ENCODE measurements at regions not wholly inside any gene's neighbourhood (a gene's known extent, or its start where the extent isn't known, plus 50 kb on each side); places are given as distances from the start of the nearest gene placed in this dataset.
"Not testable (repeated sequence)": the region's sequence is repeated elsewhere in the genome, so short reads cannot be mapped to it uniquely, and the experiment has no call there.

GRCh38 chrX:1835056-1835455, 220.2 kb downstream of the ASMT start:
- DNase-seq (no peak), ATAC-seq (ENCODE audit: low read depth in 2 of 2) (no peak)
- Mint-ChIP-seq H3K27ac (no peak overlapping the region), H3K4me1 (no peaks in the 10 kb centered on the region), H3K4me3 (no peak overlapping the region), H3K36me3 (no peaks in the 10 kb centered on the region), H3K27me3 (peaks cover 0 to 8% (median under 1%) of the 10 kb centered on the region in 3 donors), H3K9me3 (peaks cover 0 to 26% (median 8%) of the 10 kb centered on the region in 7 donors)

DNA sequence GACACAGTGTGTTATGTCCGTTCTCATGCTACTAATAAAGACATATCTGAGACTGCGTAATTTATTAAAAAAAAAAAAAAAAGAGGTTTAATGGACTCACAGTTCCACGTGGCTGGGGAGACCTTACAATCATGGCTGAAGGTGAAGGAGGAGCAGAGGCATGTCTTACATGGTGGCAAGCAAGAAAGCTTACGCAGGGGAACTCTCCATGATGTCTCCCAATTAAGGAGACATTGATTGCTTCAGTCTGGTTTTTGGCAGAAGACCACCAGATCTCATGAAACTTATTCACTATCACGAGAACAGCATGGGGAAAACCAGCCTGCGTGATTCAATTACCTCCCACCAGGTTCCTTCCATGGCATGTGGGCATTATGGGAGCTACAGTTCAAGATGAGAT, 221.8 kb downstream of the ASMT start:
- H3K9me3 Mint-ChIP-seq, result peaks cover 0 to 30% (median 9%) of the 10 kb centered on the region in 7 donors

DNA sequence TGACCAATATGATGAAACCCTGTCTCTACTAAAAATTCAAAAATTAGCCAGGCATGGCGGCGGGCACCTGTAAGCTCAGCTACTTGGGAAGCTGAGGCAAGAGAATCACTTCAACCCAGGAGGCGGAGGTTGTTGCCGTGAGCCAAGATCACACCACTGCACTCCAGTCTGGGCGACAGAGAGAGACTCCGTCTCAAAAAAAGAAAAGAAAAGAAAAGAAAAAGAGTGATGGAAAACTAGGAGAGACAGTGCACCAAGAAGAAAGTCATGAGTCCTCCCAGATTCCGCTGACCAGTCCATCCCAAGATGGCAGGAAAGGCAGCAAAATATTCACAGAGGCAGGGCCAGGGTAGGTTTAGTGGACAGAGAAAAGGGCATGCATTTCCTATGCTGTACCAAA, 226.9 kb downstream of the ASMT start:
- Mint-ChIP-seq H3K27me3 (peaks cover 0 to 12% (median 0%) of the 10 kb centered on the region in 3 donors), H3K36me3 (no peaks in the 10 kb centered on the region), H3K4me3 (no peak overlapping the region), H3K27ac (peak overlapping the region in 1 of 6 donors; percentile 10), H3K4me1 (no peaks in the 10 kb centered on the region), H3K9me3 (peaks cover 0 to 19% (median 7%) of the 10 kb centered on the region in 7 donors)
- ATAC-seq (ENCODE audit: low read depth in 2 of 2) (no peak), DNase-seq (no peak)

More for the DNA sequence above, 221.8 kb downstream of the ASMT start:
- Mint-ChIP-seq H3K4me3 (no peak overlapping the region), H3K27ac (no peak overlapping the region), H3K4me1 (no peaks in the 10 kb centered on the region), H3K36me3 (no peaks in the 10 kb centered on the region), H3K27me3 (peaks cover 0 to 10% (median 8%) of the 10 kb centered on the region in 3 donors)
- ATAC-seq (ENCODE audit: low read depth in 2 of 2) (no peak), DNase-seq (no peak)

DNA sequence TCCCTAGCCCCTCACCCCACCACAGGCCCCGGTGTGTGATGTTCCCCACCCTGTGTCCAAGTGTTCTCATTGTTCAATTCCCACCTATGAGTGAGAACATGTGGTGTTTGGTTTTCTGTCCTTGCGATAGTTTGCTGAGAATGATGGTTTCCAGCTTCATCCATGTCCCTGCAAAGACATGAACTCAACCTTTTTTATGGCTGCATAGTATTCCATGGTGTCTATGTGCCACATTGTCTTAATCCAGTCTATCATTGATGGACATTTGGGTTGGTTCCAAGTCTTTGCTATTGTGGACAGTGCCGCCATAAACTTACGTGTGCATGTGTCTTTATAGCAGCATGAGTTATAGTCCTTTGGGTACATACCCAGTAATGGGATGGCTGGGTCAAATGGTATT, 232.1 kb downstream of the ASMT start:
- not testable (repeated sequence) for ATAC-seq (ENCODE audit: low read depth in 2 of 2); H3K27ac Mint-ChIP-seq; H3K4me3 Mint-ChIP-seq; H3K36me3 Mint-ChIP-seq; DNase-seq; H3K4me1 Mint-ChIP-seq; H3K9me3 Mint-ChIP-seq; H3K27me3 Mint-ChIP-seq

GRCh38 chrX:1847790-1848189, 232.9 kb downstream of the ASMT start:
- ATAC-seq (ENCODE audit: low read depth in 2 of 2); H3K36me3 Mint-ChIP-seq; H3K27ac Mint-ChIP-seq; DNase-seq; H3K4me3 Mint-ChIP-seq; H3K4me1 Mint-ChIP-seq: not testable (repeated sequence)
- peaks cover 0 to 17% (median 0%) of the 10 kb centered on the region in 3 donors for H3K27me3 Mint-ChIP-seq
- H3K9me3 Mint-ChIP-seq, result peaks cover 0 to 10% (median 2%) of the 10 kb centered on the region in 7 donors

- H3K4me3 Mint-ChIP-seq, result no peak overlapping the region
- no peak for DNase-seq
- H3K9me3 Mint-ChIP-seq, result peaks cover 0 to 11% (median 2%) of the 10 kb centered on the region in 7 donors
- H3K36me3 Mint-ChIP-seq, result no peaks in the 10 kb centered on the region
- ATAC-seq (ENCODE audit: low read depth in 2 of 2), result no peak
- no peaks in the 10 kb centered on the region for H3K4me1 Mint-ChIP-seq
- peaks cover 0 to 17% (median 8%) of the 10 kb centered on the region in 3 donors for H3K27me3 Mint-ChIP-seq
- H3K27ac Mint-ChIP-seq, result no peak overlapping the region
These were observed 236.7 kb downstream of the ASMT start for GRCh38 chrX:1851527-1851926.

DNA sequence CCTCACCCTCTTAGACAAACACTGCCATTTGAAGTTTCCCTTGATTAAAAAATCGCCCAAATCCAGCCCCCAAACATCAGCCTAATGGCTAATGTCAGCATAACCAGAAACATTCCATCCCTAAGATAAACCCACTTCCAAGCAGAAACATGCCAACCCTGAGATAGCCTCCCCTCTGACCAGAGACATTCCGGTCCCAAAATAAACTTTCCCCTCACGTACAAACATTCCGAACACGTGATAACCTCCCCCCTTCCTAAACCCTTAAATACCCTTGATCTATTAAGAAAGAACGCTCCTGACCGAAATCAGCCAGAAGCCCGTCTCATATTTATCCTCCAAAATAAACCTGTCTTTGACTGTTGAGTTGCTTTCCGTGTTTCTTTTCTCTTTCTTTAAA, 237.2 kb downstream of the ASMT start:
- Mint-ChIP-seq H3K4me1 (no peaks in the 10 kb centered on the region), H3K9me3 (peaks cover 0 to 11% (median 2%) of the 10 kb centered on the region in 7 donors), H3K27me3 (peaks cover 0 to 17% (median 8%) of the 10 kb centered on the region in 3 donors), H3K4me3 (no peak overlapping the region), H3K36me3 (no peaks in the 10 kb centered on the region), H3K27ac (no peak overlapping the region)
- no peak for DNase-seq
- no peak for ATAC-seq (ENCODE audit: low read depth in 2 of 2)

DNA sequence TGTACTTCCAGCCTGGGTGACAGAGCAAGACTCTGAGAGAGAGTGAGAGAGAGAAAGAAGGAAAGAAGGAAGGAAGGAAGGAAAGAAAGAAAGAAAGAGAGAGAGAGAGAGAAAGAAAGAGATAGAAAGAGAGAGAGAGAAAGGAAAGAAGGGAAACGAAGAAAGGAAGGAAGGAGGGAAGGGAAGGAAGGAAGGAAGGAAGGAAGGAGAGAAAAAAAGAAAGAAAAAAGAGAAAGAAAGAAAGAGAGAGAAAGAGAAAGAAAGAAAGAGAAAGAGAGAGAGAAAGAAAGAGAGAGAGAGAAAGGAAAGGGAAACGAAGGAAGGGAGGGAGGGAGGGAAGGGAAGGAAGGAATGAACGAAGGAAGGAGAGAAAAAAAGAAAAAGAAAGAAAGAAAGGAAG, 238.6 kb downstream of the ASMT start:
- Mint-ChIP-seq H3K4me3 (no peak overlapping the region), H3K9me3 (peaks cover 0 to 4% (median 0%) of the 10 kb centered on the region in 7 donors), H3K27ac (no peak overlapping the region)

GRCh38 chrX:1853916-1854315, 239.1 kb downstream of the ASMT start:
- peaks cover 0 to 23% (median 12%) of the 10 kb centered on the region in 3 donors for H3K27me3 Mint-ChIP-seq
- no peak overlapping the region for H3K4me3 Mint-ChIP-seq
- DNase-seq (no peak), ATAC-seq (ENCODE audit: low read depth in 2 of 2) (no peak)
- no peaks in the 10 kb centered on the region for H3K4me1 Mint-ChIP-seq
- no peak overlapping the region for H3K27ac Mint-ChIP-seq
- no peaks in the 10 kb centered on the region for H3K36me3 Mint-ChIP-seq
- peaks cover 0 to 4% (median 0%) of the 10 kb centered on the region in 7 donors for H3K9me3 Mint-ChIP-seq

More for the DNA sequence above, 238.6 kb downstream of the ASMT start:
- Mint-ChIP-seq H3K36me3 (no peaks in the 10 kb centered on the region), H3K27me3 (peaks cover 0 to 21% (median 12%) of the 10 kb centered on the region in 3 donors), H3K4me1 (no peaks in the 10 kb centered on the region)
- no peak for DNase-seq
- no peak for ATAC-seq (ENCODE audit: low read depth in 2 of 2)

DNA sequence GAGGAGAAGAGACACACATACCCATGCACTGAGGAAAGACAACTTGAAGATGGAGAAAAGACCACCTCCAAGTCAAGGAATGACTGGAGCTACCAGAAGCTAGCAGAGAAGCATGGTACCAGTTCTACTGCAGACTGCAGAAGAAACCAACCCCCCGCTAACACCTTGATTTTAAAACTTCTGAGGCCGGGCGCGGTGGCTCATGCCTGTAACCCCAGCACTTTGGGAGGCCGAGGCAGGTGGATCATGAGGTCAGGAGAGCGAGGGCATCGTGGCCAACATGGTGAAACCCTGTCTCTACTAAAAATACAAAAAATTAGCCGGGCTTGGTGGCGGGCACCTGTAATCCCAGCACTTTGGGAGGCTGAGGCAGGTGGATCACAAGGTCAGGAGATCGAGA, 240.0 kb downstream of the ASMT start:
- not testable (repeated sequence) for H3K4me3 Mint-ChIP-seq; H3K4me1 Mint-ChIP-seq; DNase-seq; H3K36me3 Mint-ChIP-seq; H3K9me3 Mint-ChIP-seq; ATAC-seq (ENCODE audit: low read depth in 2 of 2)
- H3K27ac Mint-ChIP-seq, result peak overlapping the region in 1 of 6 donors; percentile 54
- peaks cover 8 to 27% (median 18%) of the 10 kb centered on the region in 3 donors for H3K27me3 Mint-ChIP-seq

GRCh38 chrX:1859266-1859665, 244.4 kb downstream of the ASMT start:
- H3K27ac Mint-ChIP-seq, result peak overlapping the region in 1 of 6 donors; percentile 57
- not testable (repeated sequence) for ATAC-seq (ENCODE audit: low read depth in 2 of 2); H3K4me1 Mint-ChIP-seq; H3K36me3 Mint-ChIP-seq; DNase-seq; H3K9me3 Mint-ChIP-seq; H3K4me3 Mint-ChIP-seq
- H3K27me3 Mint-ChIP-seq, result peaks cover 23 to 37% (median 35%) of the 10 kb centered on the region in 3 donors

DNA sequence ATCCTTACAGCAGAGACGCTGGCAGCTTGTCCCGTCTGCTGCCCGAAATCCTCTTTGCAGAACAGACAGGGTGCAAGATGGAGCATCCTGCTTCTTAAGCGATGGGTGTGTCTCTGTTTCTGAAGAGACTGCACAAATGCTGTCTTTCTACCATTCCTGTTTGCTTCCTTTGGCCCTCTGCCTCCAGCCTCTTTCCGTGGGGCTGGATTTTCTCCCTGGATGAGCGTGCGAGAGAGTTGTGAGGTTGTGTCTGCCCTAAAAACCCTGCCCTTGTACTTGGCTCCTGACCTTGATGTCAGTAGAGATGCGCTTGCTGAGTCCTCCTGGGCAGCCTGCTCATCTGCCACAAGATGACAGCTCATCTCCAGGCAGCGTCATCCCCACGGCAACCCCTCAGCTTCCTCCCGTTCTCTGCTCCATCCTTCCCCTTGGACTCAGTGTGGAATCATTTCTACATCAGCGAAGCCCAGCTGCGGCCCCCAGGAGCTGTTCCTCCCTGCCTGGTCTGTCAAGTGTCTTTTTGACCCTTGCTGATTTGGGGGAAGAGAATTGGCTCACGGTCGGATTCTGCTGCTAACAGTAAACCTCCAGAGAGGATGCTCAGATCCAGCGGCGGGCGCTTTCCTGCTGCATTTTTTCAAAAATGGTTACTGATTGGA, 246.2 kb downstream of the ASMT start:
- Mint-ChIP-seq H3K27me3 (peaks cover 18 to 37% (median 35%) of the 10 kb centered on the region in 3 donors), H3K9me3 (peaks cover 0 to 9% (median 5%) of the 10 kb centered on the region in 7 donors), H3K4me1 (peaks cover 0 to 7% (median 5%) of the 10 kb centered on the region in 3 donors), H3K4me3 (no peak overlapping the region), H3K27ac (peak overlapping the region in 2 of 6 donors; percentile 82 to 96), H3K36me3 (no peaks in the 10 kb centered on the region)
- DNase-seq, result no peak
- no peak for ATAC-seq (ENCODE audit: low read depth in 2 of 2)

DNA sequence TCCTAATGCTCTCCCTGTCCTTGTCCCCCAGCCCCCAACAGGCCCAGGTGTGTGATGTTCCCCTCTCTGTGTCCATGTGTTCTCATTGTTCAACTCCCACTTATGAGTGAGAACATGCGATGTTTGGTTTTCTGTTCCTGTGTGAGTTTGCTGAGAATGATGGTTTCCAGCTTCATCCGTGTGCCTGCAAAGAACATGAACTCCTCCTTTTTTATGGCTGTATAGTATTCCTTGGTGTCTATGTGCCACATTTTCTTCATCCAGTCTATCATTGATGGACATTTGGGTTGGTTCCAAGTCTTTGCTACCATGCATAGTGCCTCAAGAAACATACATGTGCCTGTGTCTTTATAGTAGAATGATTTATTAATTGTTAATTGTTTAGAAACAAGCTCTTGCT, 249.1 kb downstream of the ASMT start:
- H3K36me3 Mint-ChIP-seq; H3K4me3 Mint-ChIP-seq; ATAC-seq (ENCODE audit: low read depth in 2 of 2); H3K27ac Mint-ChIP-seq; DNase-seq; H3K4me1 Mint-ChIP-seq; H3K9me3 Mint-ChIP-seq: not testable (repeated sequence)
- H3K27me3 Mint-ChIP-seq, result peaks cover 13 to 37% (median 29%) of the 10 kb centered on the region in 3 donors

GRCh38 chrX:1870421-1870820, 255.6 kb downstream of the ASMT start:
- no peak overlapping the region for H3K27ac Mint-ChIP-seq
- peaks cover 0 to 2% of the 10 kb centered on the region in 2 donors for H3K36me3 Mint-ChIP-seq
- peaks cover 0 to 13% (median 4%) of the 10 kb centered on the region in 3 donors for H3K27me3 Mint-ChIP-seq
- peaks cover 0 to 3% (median 0%) of the 10 kb centered on the region in 7 donors for H3K9me3 Mint-ChIP-seq
- ATAC-seq (ENCODE audit: low read depth in 2 of 2) (no peak), DNase-seq (no peak)
- H3K4me3 Mint-ChIP-seq, result no peak overlapping the region
- H3K4me1 Mint-ChIP-seq, result no peaks in the 10 kb centered on the region

All from naive B cell (primary cell).